SK-N-SH treated with all-trans-retinoic acid at 6 μM for 48 hours (cell line): ENCODE measurements at regions not wholly inside any gene's neighbourhood (a gene's known extent, or its start where the extent isn't known, plus 50 kb on each side); places are given as distances from the start of the nearest gene placed in this dataset.

Source experiments
- BACH2 ChIP-seq: fragments of 250-450 bp; sonication (Bioruptor Pico); IDR thresholded peaks from 2 replicates; pipeline ENCODE4 v1.9.0; 2021; ENCODE audit warnings: mild to moderate bottlenecking, borderline replicate concordance
- ESRRG ChIP-seq: fragments of 250-450 bp; sonication (Bioruptor Pico); IDR thresholded peaks from 2 replicates; pipeline ENCODE4 v1.6.1; 2021; ENCODE audit warnings: mild to moderate bottlenecking
- OSR1 ChIP-seq: fragments of 250-450 bp; sonication (Bioruptor Pico); IDR thresholded peaks from 2 replicates; pipeline ENCODE4 v1.8.0; 2022; ENCODE audit warnings: moderate library complexity, mild to moderate bottlenecking, inconsistent platforms
- PPARA ChIP-seq: fragments of 250-450 bp; sonication (Bioruptor Pico); IDR thresholded peaks from 2 replicates; pipeline ENCODE4 v1.5.0; 2020; ENCODE audit warnings: mild to moderate bottlenecking, borderline replicate concordance
- SNAI2 ChIP-seq: fragments of 250-450 bp; sonication (Bioruptor Pico); IDR thresholded peaks from 2 replicates; pipeline ENCODE4 v1.5.0; 2020; ENCODE audit warnings: mild to moderate bottlenecking, moderate library complexity
- TOX ChIP-seq: fragments of 250-450 bp; sonication (Bioruptor Pico); IDR thresholded peaks from 2 replicates; pipeline ENCODE4 v1.8.0; 2021; ENCODE audit warnings: mild to moderate bottlenecking, moderate library complexity, borderline replicate concordance
- TSHZ2 ChIP-seq: fragments of 250-450 bp; sonication (Bioruptor Pico); IDR thresholded peaks from 2 replicates; pipeline ENCODE4 v1.5.0; 2020; ENCODE audit warnings: mild to moderate bottlenecking, moderate library complexity
- ZFP30 ChIP-seq: fragments of 450-650 bp; formaldehyde crosslinking; IDR thresholded peaks from 2 replicates; pipeline ENCODE4 v1.5.0; 2022; ENCODE audit warnings: mild to moderate bottlenecking, moderate library complexity
- ZNF565 ChIP-seq: fragments of 450-650 bp; formaldehyde crosslinking; conservative IDR thresholded peaks from 2 replicates; pipeline ENCODE4 v1.5.0; 2020; ENCODE audit warnings: low read depth, mild to moderate bottlenecking, moderate library complexity
- TF ChIP-seq, protein P1 (sequence below): fragments of 250-450 bp; sonication (Bioruptor Pico); IDR thresholded peaks from 2 replicates; pipeline ENCODE4 v1.8.0; 2020; ENCODE audit warnings: mild to moderate bottlenecking, moderate library complexity, borderline replicate concordance
- TF ChIP-seq, protein P2 (sequence below): fragments of 250-450 bp; sonication (Bioruptor Pico); IDR thresholded peaks from 2 replicates; pipeline ENCODE4 v1.5.1; 2020; ENCODE audit warnings: low read depth, mild to moderate bottlenecking, moderate library complexity

GRCh38 chr3:181431748-181432147 lies 280.0 kb upstream of the SOX2 start:
- TF ChIP-seq ZNF565 (CRISPR knock-in tag) (no peak), PPARA (no peak), ZFP30 (CRISPR knock-in tag) (no peak), SNAI2 (CRISPR knock-in tag) (no peak), ESRRG (CRISPR knock-in tag) (no peak), OSR1 (CRISPR knock-in tag) (no peak), BACH2 (no peak), TSHZ2 (CRISPR knock-in tag) (no peak), TOX (CRISPR knock-in tag) (no peak)
- TF ChIP-seq, protein P1, sequence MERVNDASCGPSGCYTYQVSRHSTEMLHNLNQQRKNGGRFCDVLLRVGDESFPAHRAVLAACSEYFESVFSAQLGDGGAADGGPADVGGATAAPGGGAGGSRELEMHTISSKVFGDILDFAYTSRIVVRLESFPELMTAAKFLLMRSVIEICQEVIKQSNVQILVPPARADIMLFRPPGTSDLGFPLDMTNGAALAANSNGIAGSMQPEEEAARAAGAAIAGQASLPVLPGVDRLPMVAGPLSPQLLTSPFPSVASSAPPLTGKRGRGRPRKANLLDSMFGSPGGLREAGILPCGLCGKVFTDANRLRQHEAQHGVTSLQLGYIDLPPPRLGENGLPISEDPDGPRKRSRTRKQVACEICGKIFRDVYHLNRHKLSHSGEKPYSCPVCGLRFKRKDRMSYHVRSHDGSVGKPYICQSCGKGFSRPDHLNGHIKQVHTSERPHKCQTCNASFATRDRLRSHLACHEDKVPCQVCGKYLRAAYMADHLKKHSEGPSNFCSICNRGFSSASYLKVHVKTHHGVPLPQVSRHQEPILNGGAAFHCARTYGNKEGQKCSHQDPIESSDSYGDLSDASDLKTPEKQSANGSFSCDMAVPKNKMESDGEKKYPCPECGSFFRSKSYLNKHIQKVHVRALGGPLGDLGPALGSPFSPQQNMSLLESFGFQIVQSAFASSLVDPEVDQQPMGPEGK, result no peak
- TF ChIP-seq, protein P2, sequence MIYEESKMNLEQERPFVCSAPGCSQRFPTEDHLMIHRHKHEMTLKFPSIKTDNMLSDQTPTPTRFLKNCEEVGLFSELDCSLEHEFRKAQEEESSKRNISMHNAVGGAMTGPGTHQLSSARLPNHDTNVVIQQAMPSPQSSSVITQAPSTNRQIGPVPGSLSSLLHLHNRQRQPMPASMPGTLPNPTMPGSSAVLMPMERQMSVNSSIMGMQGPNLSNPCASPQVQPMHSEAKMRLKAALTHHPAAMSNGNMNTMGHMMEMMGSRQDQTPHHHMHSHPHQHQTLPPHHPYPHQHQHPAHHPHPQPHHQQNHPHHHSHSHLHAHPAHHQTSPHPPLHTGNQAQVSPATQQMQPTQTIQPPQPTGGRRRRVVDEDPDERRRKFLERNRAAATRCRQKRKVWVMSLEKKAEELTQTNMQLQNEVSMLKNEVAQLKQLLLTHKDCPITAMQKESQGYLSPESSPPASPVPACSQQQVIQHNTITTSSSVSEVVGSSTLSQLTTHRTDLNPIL (CRISPR knock-in tag), result no peak
